ENCODE measurements at regions not wholly inside any gene's neighbourhood (a gene's known extent, or its start where the extent isn't known, plus 50 kb on each side); places are given as distances from the start of the nearest gene placed in this dataset.

DNA sequence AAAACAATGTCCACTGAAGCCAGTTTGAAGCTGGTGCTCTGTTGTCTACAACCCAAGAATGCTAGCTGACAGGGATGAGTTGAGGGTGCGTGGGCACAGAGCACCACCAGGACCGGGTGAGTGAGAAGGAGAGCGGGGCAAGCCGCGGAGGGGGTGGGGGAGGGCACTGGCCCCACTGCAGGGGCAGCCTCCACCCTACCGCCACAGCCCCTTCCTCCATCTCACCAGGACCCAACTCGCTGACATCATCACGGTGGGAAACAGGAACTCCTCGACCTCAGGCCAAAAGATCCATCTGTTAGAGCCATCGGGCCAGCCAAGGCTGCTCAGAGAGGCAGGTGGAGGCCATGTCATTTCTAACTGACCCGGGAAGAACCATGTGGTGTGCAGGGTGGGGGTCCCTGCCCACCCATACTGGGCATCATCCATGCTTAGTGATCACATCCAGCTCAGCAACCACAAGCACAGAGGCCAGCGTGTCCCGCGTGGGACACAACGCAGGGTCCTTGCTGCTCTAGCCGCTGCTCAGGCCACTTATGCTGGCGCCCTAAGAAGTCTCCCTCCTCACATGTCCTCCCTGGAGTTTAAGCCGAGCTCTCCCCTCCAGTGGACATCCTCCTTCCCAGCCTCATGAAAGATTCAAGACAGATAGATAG lies 57.6 kb upstream of the GATA2 start:
- DNase-seq, result no peak
- H3K27me3 ChIP-seq (replicated peaks; ENCODE audit: control insufficient read depth, insufficient read depth, low read length), result no peaks in the 10 kb centered on the region
- intact Hi-C loops (cut with micrococcal nuclease; ENCODE audit: unreplicated experiment), result no loop called here
- H3K4me3 ChIP-seq (ENCODE audit: low read depth, low read length), result no peak overlapping the region
- no peak overlapping the region for H3K4me3 Mint-ChIP-seq (ENCODE audit: unreplicated experiment)
- ChIA-PET POLR2A (interaction anchor here (0.5 kb wide), 1 partner anchor 55 kb away, joined by 6 read pairs; no protein-coding TSS in a partner anchor), CTCF (no interaction called here)
- no peaks in the 10 kb centered on the region for H3K4me1 Mint-ChIP-seq (ENCODE audit: low read depth, unreplicated experiment)
- no peaks in the 10 kb centered on the region for H3K9me3 Mint-ChIP-seq (ENCODE audit: unreplicated experiment)
- BruUV-seq (replicated peaks), result no TSS peak
- H3K36me3 Mint-ChIP-seq (ENCODE audit: insufficient read depth, unreplicated experiment), result no peaks in the 10 kb centered on the region
- no peak overlapping the region for H3K27ac Mint-ChIP-seq (ENCODE audit: unreplicated experiment)
- no peaks in the 10 kb centered on the region; the same call in 1 of the 2 replicates for H3K4me1 ChIP-seq
- H3K9me3 ChIP-seq, result no peaks in the 10 kb centered on the region
- no peak for TF ChIP-seq CTCF (IDR thresholded peaks at IDR 0.05; ENCODE audit: insufficient read depth in 1 of 2, low read depth in 1 of 2, low read length in 1 of 2, severe bottlenecking in 1 of 2, unreplicated experiment in 1 of 2)
- no peaks in the 10 kb centered on the region for H3K36me3 ChIP-seq (ENCODE audit: control insufficient read depth, insufficient read depth, low read length)
- no peaks in the 10 kb centered on the region for H3K27me3 Mint-ChIP-seq (ENCODE audit: insufficient read depth, unreplicated experiment)

DNA sequence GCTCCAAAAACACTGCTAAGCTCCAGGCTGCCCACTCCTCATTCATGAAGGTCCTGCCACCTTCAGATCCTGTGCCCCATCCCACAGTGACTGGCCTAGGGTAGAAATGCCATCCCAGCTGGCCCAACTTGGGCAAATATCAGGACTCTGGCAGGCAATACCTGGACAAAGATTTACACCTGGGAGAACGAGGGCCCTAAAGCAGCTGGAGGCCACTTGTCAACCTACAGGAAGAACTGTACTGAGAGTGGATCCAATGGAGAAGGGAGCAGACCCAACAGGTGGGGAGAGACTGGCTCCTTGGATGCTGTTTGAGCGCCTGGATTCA lies 57.1 kb upstream of the GATA2 start:
- no peaks in the 10 kb centered on the region for H3K9me3 Mint-ChIP-seq (ENCODE audit: unreplicated experiment)
- Histone ChIP-seq H3K4me1 (no peaks in the 10 kb centered on the region; the same call in 1 of the 2 replicates), H3K27me3 (replicated peaks; ENCODE audit: control insufficient read depth, insufficient read depth, low read length) (no peaks in the 10 kb centered on the region), H3K4me3 (ENCODE audit: low read depth, low read length) (no peak overlapping the region), H3K9me3 (no peaks in the 10 kb centered on the region), H3K36me3 (ENCODE audit: control insufficient read depth, insufficient read depth, low read length) (no peaks in the 10 kb centered on the region)
- no peaks in the 10 kb centered on the region for H3K36me3 Mint-ChIP-seq (ENCODE audit: insufficient read depth, unreplicated experiment)
- BruUV-seq (replicated peaks), result no TSS peak
- CTCF ChIA-PET, result no interaction called here
- no peak overlapping the region for H3K4me3 Mint-ChIP-seq (ENCODE audit: unreplicated experiment)
- no peak for TF ChIP-seq CTCF (IDR thresholded peaks at IDR 0.05; ENCODE audit: insufficient read depth in 1 of 2, low read depth in 1 of 2, low read length in 1 of 2, severe bottlenecking in 1 of 2, unreplicated experiment in 1 of 2)
- H3K27ac Mint-ChIP-seq (ENCODE audit: unreplicated experiment), result no peak overlapping the region
- no peaks in the 10 kb centered on the region for H3K4me1 Mint-ChIP-seq (ENCODE audit: low read depth, unreplicated experiment)
- no peaks in the 10 kb centered on the region for H3K27me3 Mint-ChIP-seq (ENCODE audit: insufficient read depth, unreplicated experiment)
- no peak for DNase-seq
- intact Hi-C loops (cut with micrococcal nuclease; ENCODE audit: unreplicated experiment), result no loop called here
- POLR2A ChIA-PET, result no interaction called here

- H3K4me3 Mint-ChIP-seq (ENCODE audit: unreplicated experiment), result no peak overlapping the region
- CTCF ChIA-PET, result no interaction called here
These were observed 56.5 kb upstream of the GATA2 start for GRCh38 chr3:128549283-128550112.

More at GRCh38 chr3:128549283-128550112, 56.5 kb upstream of the GATA2 start:
- H3K36me3 ChIP-seq (ENCODE audit: control insufficient read depth, insufficient read depth, low read length), result no peaks in the 10 kb centered on the region
- H3K36me3 Mint-ChIP-seq (ENCODE audit: insufficient read depth, unreplicated experiment), result no peaks in the 10 kb centered on the region
- no peak for TF ChIP-seq CTCF (IDR thresholded peaks at IDR 0.05; ENCODE audit: insufficient read depth in 1 of 2, low read depth in 1 of 2, low read length in 1 of 2, severe bottlenecking in 1 of 2, unreplicated experiment in 1 of 2)
- H3K27me3 Mint-ChIP-seq (ENCODE audit: insufficient read depth, unreplicated experiment), result no peaks in the 10 kb centered on the region
- H3K4me1 Mint-ChIP-seq (ENCODE audit: low read depth, unreplicated experiment), result no peaks in the 10 kb centered on the region
- no peak overlapping the region for H3K27ac Mint-ChIP-seq (ENCODE audit: unreplicated experiment)
- POLR2A ChIA-PET, result no interaction called here
- no TSS peak for BruUV-seq (replicated peaks)
- H3K9me3 Mint-ChIP-seq (ENCODE audit: unreplicated experiment), result no peaks in the 10 kb centered on the region
- intact Hi-C loops (cut with micrococcal nuclease; ENCODE audit: unreplicated experiment), result no loop called here
- H3K9me3 ChIP-seq, result no peaks in the 10 kb centered on the region
- H3K27me3 ChIP-seq (replicated peaks; ENCODE audit: control insufficient read depth, insufficient read depth, low read length), result no peaks in the 10 kb centered on the region
- DNase-seq, result no peak
- H3K4me3 ChIP-seq (ENCODE audit: low read depth, low read length), result no peak overlapping the region
- H3K4me1 ChIP-seq, result no peaks in the 10 kb centered on the region; the same call in 1 of the 2 replicates

All from Caco-2 (cell line).